Neural cell (in vitro differentiated cells): ENCODE measurements at regions not wholly inside any gene's neighbourhood (a gene's known extent, or its start where the extent isn't known, plus 50 kb on each side); places are given as distances from the start of the nearest gene placed in this dataset.

Experiments used
- H2AFZ ChIP-seq: fragments of 200-600, 300-800 bp; sonication (generic), shearing (Covaris generic); 2 replicates; pipeline ENCODE4 v1.6.0; 2014; ENCODE audit warnings: low read depth, mild to moderate bottlenecking, antibody characterized with exemption, low read length, moderate library complexity
- H3F3A ChIP-seq: fragments of 200-600 bp; shearing (Covaris generic); 2 replicates; pipeline ENCODE4 v1.6.1; 2016; ENCODE audit warnings: mild to moderate bottlenecking, moderate library complexity, mixed read lengths, antibody characterized with exemption, low read length; ENCODE audit not compliant: insufficient read depth, poor library complexity, severe bottlenecking
- H3K27ac ChIP-seq: fragments of 200-600, 300-800 bp; sonication (generic), shearing (Covaris generic); 2 replicates; pipeline ENCODE4 v1.5.1; 2014; ENCODE audit warnings: mild to moderate bottlenecking, low read length, moderate library complexity
- H3K27me3 ChIP-seq: fragments of 300-800, 200-600 bp; sonication (generic), shearing (Covaris generic); 2 replicates; pipeline ENCODE4 v1.6.0; 2014; ENCODE audit warnings: mild to moderate bottlenecking, low read depth, low read length, moderate library complexity; ENCODE audit not compliant: insufficient read depth
- H3K36me3 ChIP-seq: fragments of 300-800, 200-600 bp; sonication (generic), shearing (Covaris generic); 2 replicates; pipeline ENCODE4 v1.5.1; 2014; ENCODE audit warnings: mild to moderate bottlenecking, antibody characterized with exemption, low read length, moderate library complexity; ENCODE audit not compliant: insufficient read depth
- H3K4me2 ChIP-seq: fragments of 300-800, 200-600 bp; sonication (generic), shearing (Covaris generic); 2 replicates; pipeline ENCODE4 v1.6.0; 2014; ENCODE audit warnings: mild to moderate bottlenecking, low read length
- H3K4me3 ChIP-seq: fragments of 300-800, 200-600 bp; sonication (generic), shearing (Covaris generic); 2 replicates; pipeline ENCODE4 v1.5.1; 2014; ENCODE audit warnings: mild to moderate bottlenecking, low read length, moderate library complexity
- H3K79me2 ChIP-seq: fragments of 200-600 bp; shearing (Covaris generic); replicated peaks from 2 replicates; pipeline ENCODE4 v1.6.0; 2014; ENCODE audit warnings: mild to moderate bottlenecking, low read length, moderate library complexity; ENCODE audit not compliant: insufficient read depth
- H3K9ac ChIP-seq: fragments of 300-800, 200-600 bp; sonication (generic), shearing (Covaris generic); 2 replicates; pipeline ENCODE4 v1.6.1; 2016; ENCODE audit warnings: mild to moderate bottlenecking, low read length, mixed read lengths
- H3K9me2 ChIP-seq: fragments of 200-600 bp; shearing (Covaris generic); 2 replicates; pipeline ENCODE4 v1.6.1; 2016; ENCODE audit warnings: mild to moderate bottlenecking, low read length, mixed read lengths; ENCODE audit not compliant: insufficient read depth
- H3K9me3 ChIP-seq: fragments of 200-600, 300-800 bp; sonication (generic), shearing (Covaris generic); 2 replicates; pipeline ENCODE4 v1.6.1; 2016; ENCODE audit warnings: mild to moderate bottlenecking, mixed run types, low read length, moderate library complexity, mixed read lengths
- H4K20me1 ChIP-seq: fragments of 200-600 bp; shearing (Covaris generic); 2 replicates; pipeline ENCODE4 v1.6.1; 2016; ENCODE audit warnings: mild to moderate bottlenecking, mixed run types; ENCODE audit not compliant: insufficient read depth
- CTCF ChIP-seq: fragments of 450-650 bp; IDR thresholded peaks from 2 replicates; pipeline ENCODE4 v1.5.1; 2014; ENCODE audit warnings: antibody characterized with exemption, mild to moderate bottlenecking, moderate library complexity; ENCODE audit not compliant: poor library complexity, severe bottlenecking
- EP300 ChIP-seq: fragments of 450-650 bp; conservative IDR thresholded peaks from 2 replicates; pipeline ENCODE4 v1.6.1; 2014; ENCODE audit warnings: antibody characterized with exemption, mild to moderate bottlenecking, moderate library complexity; ENCODE audit not compliant: poor library complexity, severe bottlenecking
- EZH2 ChIP-seq: fragments of 200-600, 300-800 bp; shearing (Covaris generic), sonication (generic); IDR thresholded peaks from 2 replicates; pipeline ENCODE4 v1.6.1; 2014; ENCODE audit warnings: antibody characterized with exemption, low read length, borderline replicate concordance, mild to moderate bottlenecking; ENCODE audit not compliant: insufficient read depth, poor library complexity, severe bottlenecking
- MXI1 ChIP-seq: fragments of 450-650 bp; conservative IDR thresholded peaks from 2 replicates; pipeline ENCODE4 v1.6.1; 2014; ENCODE audit warnings: antibody characterized with exemption, mild to moderate bottlenecking; ENCODE audit not compliant: poor library complexity, severe bottlenecking
- POLR2AphosphoS5 ChIP-seq: IDR thresholded peaks from 2 replicates; pipeline ENCODE4 v1.6.1; 2012
- RAD21 ChIP-seq: fragments of 450-650 bp; conservative IDR thresholded peaks from 2 replicates; pipeline ENCODE4 v1.6.1; 2014; ENCODE audit warnings: antibody characterized with exemption, mild to moderate bottlenecking, moderate library complexity
- SMC3 ChIP-seq: fragments of 450-650 bp; conservative IDR thresholded peaks from 2 replicates; pipeline ENCODE4 v1.6.1; 2014; ENCODE audit warnings: antibody characterized with exemption, mild to moderate bottlenecking, moderate library complexity; ENCODE audit not compliant: poor library complexity
- TAF1 ChIP-seq: IDR thresholded peaks from 2 replicates; pipeline ENCODE4 v1.6.1; 2012; ENCODE audit warnings: low read depth
- TF ChIP-seq, protein P1 (sequence below): IDR thresholded peaks from 2 replicates; pipeline ENCODE4 v1.6.1; 2012; ENCODE audit warnings: borderline replicate concordance

DNA sequence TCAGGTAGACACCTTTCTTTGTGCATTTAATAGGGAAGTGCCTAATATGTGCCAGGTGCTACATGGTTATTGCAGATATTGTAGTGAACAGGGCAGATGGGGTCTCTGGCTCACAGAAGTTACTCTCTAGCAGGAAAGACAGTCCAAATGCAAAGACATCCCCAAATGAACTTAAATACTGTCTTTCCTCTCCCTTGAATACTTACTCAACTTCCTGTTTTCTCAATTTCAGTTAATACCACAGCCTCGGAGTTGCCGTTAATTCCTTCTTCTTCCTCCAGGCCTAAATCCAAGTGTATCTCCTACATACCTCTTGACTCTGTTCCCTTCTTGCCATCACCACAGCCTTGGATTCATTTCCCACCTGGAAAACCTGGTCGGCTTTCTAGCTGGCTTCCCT lies 134.3 kb upstream of the SESN3 start:
- Histone ChIP-seq H3F3A (no peaks in the 10 kb centered on the region), H3K36me3 (no peaks in the 10 kb centered on the region), H3K27ac (no peak overlapping the region), H4K20me1 (no peaks in the 10 kb centered on the region), H3K9me3 (no peaks in the 10 kb centered on the region), H2AFZ (no peak overlapping the region), H3K9me2 (no peaks in the 10 kb centered on the region), H3K79me2 (no peaks in the 10 kb centered on the region), H3K9ac (no peak overlapping the region), H3K4me3 (no peak overlapping the region), H3K4me2 (no peak overlapping the region), H3K27me3 (no peaks in the 10 kb centered on the region)
- TF ChIP-seq SMC3 (no peak), RAD21 (no peak), MXI1 (no peak), TAF1 (no peak), EP300 (no peak), EZH2 (no peak), POLR2AphosphoS5 (no peak), CTCF (no peak)
- TF ChIP-seq, protein P1, sequence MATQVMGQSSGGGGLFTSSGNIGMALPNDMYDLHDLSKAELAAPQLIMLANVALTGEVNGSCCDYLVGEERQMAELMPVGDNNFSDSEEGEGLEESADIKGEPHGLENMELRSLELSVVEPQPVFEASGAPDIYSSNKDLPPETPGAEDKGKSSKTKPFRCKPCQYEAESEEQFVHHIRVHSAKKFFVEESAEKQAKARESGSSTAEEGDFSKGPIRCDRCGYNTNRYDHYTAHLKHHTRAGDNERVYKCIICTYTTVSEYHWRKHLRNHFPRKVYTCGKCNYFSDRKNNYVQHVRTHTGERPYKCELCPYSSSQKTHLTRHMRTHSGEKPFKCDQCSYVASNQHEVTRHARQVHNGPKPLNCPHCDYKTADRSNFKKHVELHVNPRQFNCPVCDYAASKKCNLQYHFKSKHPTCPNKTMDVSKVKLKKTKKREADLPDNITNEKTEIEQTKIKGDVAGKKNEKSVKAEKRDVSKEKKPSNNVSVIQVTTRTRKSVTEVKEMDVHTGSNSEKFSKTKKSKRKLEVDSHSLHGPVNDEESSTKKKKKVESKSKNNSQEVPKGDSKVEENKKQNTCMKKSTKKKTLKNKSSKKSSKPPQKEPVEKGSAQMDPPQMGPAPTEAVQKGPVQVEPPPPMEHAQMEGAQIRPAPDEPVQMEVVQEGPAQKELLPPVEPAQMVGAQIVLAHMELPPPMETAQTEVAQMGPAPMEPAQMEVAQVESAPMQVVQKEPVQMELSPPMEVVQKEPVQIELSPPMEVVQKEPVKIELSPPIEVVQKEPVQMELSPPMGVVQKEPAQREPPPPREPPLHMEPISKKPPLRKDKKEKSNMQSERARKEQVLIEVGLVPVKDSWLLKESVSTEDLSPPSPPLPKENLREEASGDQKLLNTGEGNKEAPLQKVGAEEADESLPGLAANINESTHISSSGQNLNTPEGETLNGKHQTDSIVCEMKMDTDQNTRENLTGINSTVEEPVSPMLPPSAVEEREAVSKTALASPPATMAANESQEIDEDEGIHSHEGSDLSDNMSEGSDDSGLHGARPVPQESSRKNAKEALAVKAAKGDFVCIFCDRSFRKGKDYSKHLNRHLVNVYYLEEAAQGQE = no peak

GRCh38 chr11:95364324-95365295 lies 133.6 kb upstream of the SESN3 start:
- Histone ChIP-seq H2AFZ (no peak overlapping the region), H3F3A (no peaks in the 10 kb centered on the region), H3K9me2 (no peaks in the 10 kb centered on the region), H3K9me3 (no peaks in the 10 kb centered on the region), H4K20me1 (no peaks in the 10 kb centered on the region), H3K36me3 (no peaks in the 10 kb centered on the region), H3K4me3 (no peak overlapping the region), H3K27ac (no peak overlapping the region), H3K4me2 (no peak overlapping the region), H3K9ac (no peak overlapping the region), H3K79me2 (no peaks in the 10 kb centered on the region), H3K27me3 (no peaks in the 10 kb centered on the region)
- TF ChIP-seq POLR2AphosphoS5 = no peak
- TF ChIP-seq CTCF = no peak
- TF ChIP-seq, protein P1 = no peak
- TF ChIP-seq EZH2 = no peak
- TF ChIP-seq MXI1 = no peak
- no peak for TF ChIP-seq RAD21
- no peak for TF ChIP-seq SMC3
- TF ChIP-seq TAF1 = no peak
- TF ChIP-seq EP300 = no peak
